Dermis blood vessel endothelial cell (primary cell): ENCODE measurements at regions not wholly inside any gene's neighbourhood (a gene's known extent, or its start where the extent isn't known, plus 50 kb on each side); places are given as distances from the start of the nearest gene placed in this dataset.

ENCODE experiments used
- DNase-seq: peaks from one replicate; pipeline ENCODE4 v3.0.0; 2010

- no peak for DNase-seq
Observed at GRCh38 chr9:10674586-10674985, 61.8 kb upstream of the PTPRD start.

- no peak for DNase-seq
Observed at GRCh38 chr9:10678010-10678409, 65.2 kb upstream of the PTPRD start.

- no peak for DNase-seq
Observed at GRCh38 chr9:10678790-10679189, 66.0 kb upstream of the PTPRD start.

- no peak for DNase-seq
Observed at GRCh38 chr9:10686943-10687342, 74.1 kb upstream of the PTPRD start.

GRCh38 chr9:10690546-10690945 is 77.7 kb upstream of the PTPRD start:
- no peak for DNase-seq

- DNase-seq, result no peak
Observed at GRCh38 chr9:10697044-10697443, 84.2 kb upstream of the PTPRD start.

- DNase-seq, result no peak
Observed at GRCh38 chr9:10700291-10700690, 87.5 kb upstream of the PTPRD start.

- DNase-seq, result no peak
Observed at GRCh38 chr9:10700915-10701314, 88.1 kb upstream of the PTPRD start.

- no peak for DNase-seq
Observed at GRCh38 chr9:10701906-10702305, 89.1 kb upstream of the PTPRD start.

- no peak for DNase-seq
Observed at GRCh38 chr9:10703139-10703538, 90.3 kb upstream of the PTPRD start.

GRCh38 chr9:10704720-10705119 is 91.9 kb upstream of the PTPRD start:
- no peak for DNase-seq

GRCh38 chr9:10705383-10705782 is 92.6 kb upstream of the PTPRD start:
- DNase-seq, result no peak

- no peak for DNase-seq
Observed at GRCh38 chr9:10706788-10707187, 94.0 kb upstream of the PTPRD start.

- no peak for DNase-seq
Observed at GRCh38 chr9:10721301-10721700, 108.5 kb upstream of the PTPRD start.

GRCh38 chr9:10729213-10729612 is 116.4 kb upstream of the PTPRD start:
- DNase-seq, result no peak

GRCh38 chr9:10744669-10745068 is 131.9 kb upstream of the PTPRD start:
- DNase-seq, result no peak

- DNase-seq, result no peak
Observed at GRCh38 chr9:10753474-10753873, 140.7 kb upstream of the PTPRD start.

- DNase-seq, result no peak
Observed at GRCh38 chr9:10764481-10764880, 151.7 kb upstream of the PTPRD start.

- DNase-seq, result no peak
Observed at GRCh38 chr9:10773136-10773535, 160.3 kb upstream of the PTPRD start.

- DNase-seq, result no peak
Observed at GRCh38 chr9:10774051-10774450, 161.2 kb upstream of the PTPRD start.

- DNase-seq, result no peak
Observed at GRCh38 chr9:10785255-10785654, 172.5 kb upstream of the PTPRD start.

- DNase-seq, result no peak
Observed at GRCh38 chr9:10793306-10793705, 180.5 kb upstream of the PTPRD start.

GRCh38 chr9:10804486-10804885 is 191.7 kb upstream of the PTPRD start:
- DNase-seq, result no peak

GRCh38 chr9:10806868-10807267 is 194.1 kb upstream of the PTPRD start:
- DNase-seq, result no peak

- no peak for DNase-seq
Observed at GRCh38 chr9:10818206-10818605, 205.4 kb upstream of the PTPRD start.
